HPDE6-E6E7 (cell line): ENCODE measurements at regions not wholly inside any gene's neighbourhood (a gene's known extent, or its start where the extent isn't known, plus 50 kb on each side); places are given as distances from the start of the nearest gene placed in this dataset.
"Not testable (repeated sequence)": the region's sequence is repeated elsewhere in the genome, so short reads cannot be mapped to it uniquely, and the experiment has no call there.

Source experiments
- DNase-seq: peaks from one replicate; pipeline ENCODE4 v3.0.0; 2011; ENCODE audit warnings: missing footprints; ENCODE audit errors: extremely low spot score

- no peak for DNase-seq
Measured at GRCh38 chr20:60751826-60752225, 500.2 kb upstream of the CDH4 start.

GRCh38 chr20:60752741-60753420 lies 499.2 kb upstream of the CDH4 start:
- no peak for DNase-seq

GRCh38 chr20:60754856-60755255 lies 497.2 kb upstream of the CDH4 start:
- no peak for DNase-seq

- DNase-seq = no peak
Measured at GRCh38 chr20:60759651-60760050, 492.4 kb upstream of the CDH4 start.

GRCh38 chr20:60760256-60761000 lies 491.6 kb upstream of the CDH4 start:
- DNase-seq = no peak

- no peak for DNase-seq
Measured at GRCh38 chr20:60761056-60761455, 491.0 kb upstream of the CDH4 start.

- no peak for DNase-seq
Measured at GRCh38 chr20:60762386-60762785, 489.7 kb upstream of the CDH4 start.

- no peak for DNase-seq
Measured at GRCh38 chr20:60764328-60764727, 487.7 kb upstream of the CDH4 start.

GRCh38 chr20:60764771-60765170 lies 487.3 kb upstream of the CDH4 start:
- no peak for DNase-seq

- no peak for DNase-seq
Measured at GRCh38 chr20:60765821-60766403, 486.1 kb upstream of the CDH4 start.

GRCh38 chr20:60768216-60768615 lies 483.8 kb upstream of the CDH4 start:
- DNase-seq = no peak

GRCh38 chr20:60780388-60781025 lies 471.6 kb upstream of the CDH4 start:
- DNase-seq = no peak

GRCh38 chr20:60782959-60783625 lies 469.0 kb upstream of the CDH4 start:
- DNase-seq = no peak

GRCh38 chr20:60785301-60785700 lies 466.8 kb upstream of the CDH4 start:
- no peak for DNase-seq

- DNase-seq = no peak
Measured at GRCh38 chr20:60785785-60786184, 466.3 kb upstream of the CDH4 start.

- DNase-seq = no peak
Measured at GRCh38 chr20:60786686-60787217, 465.3 kb upstream of the CDH4 start.

GRCh38 chr20:60787276-60787675 lies 464.8 kb upstream of the CDH4 start:
- no peak for DNase-seq

GRCh38 chr20:60788070-60788469 lies 464.0 kb upstream of the CDH4 start:
- no peak for DNase-seq

- DNase-seq = no peak
Measured at GRCh38 chr20:60789399-60789798, 462.7 kb upstream of the CDH4 start.

GRCh38 chr20:60790339-60790738 lies 461.7 kb upstream of the CDH4 start:
- DNase-seq = not testable (repeated sequence)

GRCh38 chr20:60791823-60792222 lies 460.2 kb upstream of the CDH4 start:
- DNase-seq = no peak

- DNase-seq = no peak
Measured at GRCh38 chr20:60792941-60793340, 459.1 kb upstream of the CDH4 start.
